B cell (primary cell): ENCODE measurements at regions not wholly inside any gene's neighbourhood (a gene's known extent, or its start where the extent isn't known, plus 50 kb on each side); places are given as distances from the start of the nearest gene placed in this dataset.

Experiments used
- ATAC-seq: fragments of 200-7000 bp; cut with Tn5 transposase; one replicate; pipeline ENCODE4 v1.10.0; 2021; ENCODE audit warnings: low read depth, mild to moderate bottlenecking, moderate number of reproducible peaks, moderate library complexity
- CTCF ChIA-PET: fragments of 350-600 bp; sonication (Branson Sonifier 250); formaldehyde crosslinking; loops from one replicate; lab custom pipeline; 2021; ENCODE audit warnings: antibody characterized with exemption, inconsistent platforms; lab: Charles Lee
- POLR2A ChIA-PET: fragments of 350-600 bp; sonication (Branson Sonifier 250); formaldehyde crosslinking; loops from one replicate; lab custom pipeline; 2021; ENCODE audit warnings: antibody characterized with exemption; lab: Charles Lee
- DNase-seq: peaks from one replicate; pipeline ENCODE4 v3.0.0; 2013
- H2AFZ ChIP-seq: 2 replicates; pipeline ENCODE4 v1.6.1; 2012; ENCODE audit warnings: mild to moderate bottlenecking, low read depth, low read length; ENCODE audit not compliant: insufficient read depth, poor library complexity, severe bottlenecking
- H3K27ac ChIP-seq, 2 donors: 1 replicate in 1 of 2; 2 replicates in 1 of 2; pipeline ENCODE4 v1.5.1; 2012 to 2013; ENCODE audit warnings: low read length in 2 of 2, mild to moderate bottlenecking in 2 of 2, moderate library complexity in 1 of 2
- H3K27me3 ChIP-seq, 4 experiments: fragments of 200-600 bp in 1 of 4; sonication (generic) in 1 of 4; replicated peaks in 1 of 4; 1 replicate in 2 of 4; 2 replicates in 2 of 4; pipeline versions ENCODE4 v1.6.1 to v1.7.0; 2013 to 2016; ENCODE audit warnings: low read length in 3 of 4, mild to moderate bottlenecking in 2 of 4, mixed read lengths in 1 of 4, moderate library complexity in 1 of 4; ENCODE audit not compliant: insufficient read depth in 4 of 4, control insufficient read depth in 3 of 4; ENCODE audit errors: control extremely low read depth in 1 of 4
- H3K36me3 ChIP-seq, 2 experiments: replicated peaks in 1 of 2; 1 replicate in 1 of 2; 2 replicates in 1 of 2; pipeline versions ENCODE4 v1.6.1 to v1.7.1; 2013; ENCODE audit warnings: low read length in 1 of 2; ENCODE audit not compliant: insufficient read depth in 2 of 2, control insufficient read depth in 1 of 2; ENCODE audit errors: control extremely low read depth in 1 of 2, extremely low read depth in 1 of 2
- H3K4me1 ChIP-seq, 2 donors: fragments of 200-600 bp in 1 of 2; sonication (generic) in 1 of 2; 1 replicate in 1 of 2; 2 replicates in 1 of 2; pipeline versions ENCODE4 v1.5.1 to v1.6.1; 2013 to 2017; ENCODE audit warnings: low read length in 2 of 2; ENCODE audit not compliant: control insufficient read depth in 2 of 2, insufficient read depth in 2 of 2
- H3K4me2 ChIP-seq: replicated peaks from 2 replicates; pipeline ENCODE3; 2012; ENCODE audit warnings: mild to moderate bottlenecking, low read depth, low read length; ENCODE audit not compliant: poor library complexity, severe bottlenecking
- H3K4me3 ChIP-seq, 5 experiments: fragments of 200-600 bp in 1 of 5; sonication (generic) in 1 of 5; 1 replicate in 3 of 5; 2 replicates in 2 of 5; pipeline versions ENCODE4 v1.5.1 to v1.7.0; 2011 to 2016; ENCODE audit warnings: low read length in 4 of 5, mild to moderate bottlenecking in 4 of 5, low read depth in 2 of 5, control low read depth in 1 of 5, moderate library complexity in 1 of 5; ENCODE audit not compliant: insufficient read depth in 1 of 5; ENCODE audit errors: control extremely low read depth in 1 of 5, extremely low read depth in 1 of 5
- H3K79me2 ChIP-seq: fragments of 200-600 bp; sonication (generic); one replicate; pipeline ENCODE4 v1.6.0; 2016; ENCODE audit warnings: low read length; ENCODE audit not compliant: control insufficient read depth, insufficient read depth
- H3K9ac ChIP-seq: fragments of 200-600 bp; sonication (generic); 2 replicates; pipeline ENCODE4 v1.6.1; 2017; ENCODE audit warnings: mild to moderate bottlenecking, low read length, moderate library complexity
- H3K9me3 ChIP-seq, 3 donors: one replicate each; pipeline versions ENCODE4 v1.6.1 to v1.7.1; 2013; ENCODE audit warnings: low read length in 2 of 3; ENCODE audit not compliant: control insufficient read depth in 2 of 3, insufficient read depth in 1 of 3; ENCODE audit errors: control extremely low read depth in 1 of 3
- H4K20me1 ChIP-seq: 2 replicates; pipeline ENCODE4 v1.6.0; 2012; ENCODE audit warnings: mild to moderate bottlenecking, low read length; ENCODE audit not compliant: insufficient read depth, control insufficient read depth, poor library complexity, severe bottlenecking
- H3K27ac Mint-ChIP-seq: one replicate; pipeline ENCODE4 v1.8.0; 2021; ENCODE audit warnings: mixed read lengths
- H3K27me3 Mint-ChIP-seq: one replicate; pipeline ENCODE4 v1.8.0; 2021; ENCODE audit warnings: mixed read lengths
- H3K4me1 Mint-ChIP-seq: one replicate; pipeline ENCODE4 v1.8.0; 2021; ENCODE audit warnings: mixed read lengths
- H3K4me3 Mint-ChIP-seq: one replicate; pipeline ENCODE4 v1.8.0; 2021; ENCODE audit warnings: mixed read lengths
- H3K9me3 Mint-ChIP-seq: one replicate; pipeline ENCODE4 v1.8.0; 2022; ENCODE audit warnings: mixed read lengths; ENCODE audit not compliant: insufficient read depth
- CTCF ChIP-seq: fragments of 200-600 bp; IDR thresholded peaks from one replicate; pipeline ENCODE4 v1.8.0; 2022; ENCODE audit warnings: antibody characterized with exemption, mild to moderate bottlenecking
- EZH2 ChIP-seq: IDR thresholded peaks from 2 replicates; pipeline ENCODE4 v1.6.1; 2012; ENCODE audit warnings: borderline replicate concordance, low read depth, mild to moderate bottlenecking, moderate library complexity, low read length; ENCODE audit not compliant: insufficient read depth, poor library complexity, severe bottlenecking
- WGBS: methylation state at CpG from one replicate; pipeline ENCODE4 v1.1.5; 2013; ENCODE audit warnings: missing lambda C conversion rate; ENCODE audit not compliant: insufficient coverage; 5-methylcytosine and 5-hydroxymethylcytosine counted together
- intact Hi-C: fragments of 100-400 bp; cut with micrococcal nuclease; formaldehyde crosslinking; loops from one replicate; pipeline ENCODE4 v1.10.0; 2022

- H3K9me3 Mint-ChIP-seq, result no peaks in the 10 kb centered on the region
- H3K9me3 ChIP-seq, result no peaks in the 10 kb centered on the region
- ATAC-seq, result no peak
- no peak for DNase-seq
- CTCF ChIA-PET, result no interaction called here
- H3K4me3 Mint-ChIP-seq, result no peak overlapping the region
- no CpG with 5 or more reads among the region's 1 CpG for WGBS
- no peak overlapping the region for H2AFZ ChIP-seq
- H3K4me3 ChIP-seq, result no peak overlapping the region
- no peaks in the 10 kb centered on the region for H4K20me1 ChIP-seq
- no peaks in the 10 kb centered on the region for H3K27me3 ChIP-seq
- H3K36me3 ChIP-seq, result no peaks in the 10 kb centered on the region
- intact Hi-C loops, result no loop called here
- no peak for TF ChIP-seq EZH2
- TF ChIP-seq CTCF, result no peak
- POLR2A ChIA-PET, result no interaction called here
- H3K4me2 ChIP-seq, result no peak overlapping the region
- H3K79me2 ChIP-seq, result no peaks in the 10 kb centered on the region
- H3K4me1 ChIP-seq, result no peaks in the 10 kb centered on the region
- H3K9ac ChIP-seq, result no peak overlapping the region
- no peaks in the 10 kb centered on the region for H3K4me1 Mint-ChIP-seq
- no peaks in the 10 kb centered on the region for H3K27me3 Mint-ChIP-seq
- H3K27ac ChIP-seq, result no peak overlapping the region
- no peak overlapping the region for H3K27ac Mint-ChIP-seq
These were observed 576.2 kb downstream of the MTRR start for GRCh38 chr5:8445139-8445538.

GRCh38 chr5:8446179-8446578 lies 577.2 kb downstream of the MTRR start:
- Histone ChIP-seq H2AFZ (no peak overlapping the region), H3K4me2 (no peak overlapping the region), H4K20me1 (no peaks in the 10 kb centered on the region), H3K36me3 (no peaks in the 10 kb centered on the region), H3K4me3 (no peak overlapping the region), H3K9me3 (no peaks in the 10 kb centered on the region), H3K27ac (no peak overlapping the region), H3K27me3 (no peaks in the 10 kb centered on the region), H3K9ac (no peak overlapping the region), H3K79me2 (no peaks in the 10 kb centered on the region), H3K4me1 (no peaks in the 10 kb centered on the region)
- ATAC-seq, result no peak
- Mint-ChIP-seq H3K27ac (no peak overlapping the region), H3K27me3 (no peaks in the 10 kb centered on the region), H3K4me1 (no peaks in the 10 kb centered on the region), H3K4me3 (no peak overlapping the region), H3K9me3 (no peaks in the 10 kb centered on the region)
- intact Hi-C loops, result no loop called here
- TF ChIP-seq EZH2 (no peak), CTCF (no peak)
- CTCF ChIA-PET, result no interaction called here
- DNase-seq, result no peak
- POLR2A ChIA-PET, result no interaction called here
- no CpG with 5 or more reads among the region's 2 CpGs for WGBS
